ENCODE measurements at regions not wholly inside any gene's neighbourhood (a gene's known extent, or its start where the extent isn't known, plus 50 kb on each side); places are given as distances from the start of the nearest gene placed in this dataset.

- H3K4me3 ChIP-seq, result no peak overlapping the region
- intact Hi-C loops (cut with DNase I), result no loop called here
- no peaks in the 10 kb centered on the region for H3K9me3 ChIP-seq
- no peaks in the 10 kb centered on the region for H3K4me1 ChIP-seq
- H3K36me3 ChIP-seq, result no peaks in the 10 kb centered on the region
- WGBS, result 77% methylated on average over 4 of the region's 4 CpGs
- no peak for TF ChIP-seq CTCF (IDR thresholded peaks at IDR 0.05)
- TF ChIP-seq POLR2A (IDR thresholded peaks at IDR 0.05; ENCODE audit: low read depth), result no peak
- no peak for TF ChIP-seq POLR2AphosphoS5 (IDR thresholded peaks at IDR 0.05)
- TF ChIP-seq EP300 (IDR thresholded peaks at IDR 0.05), result no peak
- H3K27me3 ChIP-seq, result no peaks in the 10 kb centered on the region
- H3K27ac ChIP-seq (replicated peaks in 1 of 4), result no peak overlapping the region
- DNase-seq (ENCODE audit: extremely low spot score), result no peak
Observed at GRCh38 chr18:55124078-55124763, 165.0 kb upstream of the CCDC68 start.

GRCh38 chr18:55123361-55123760 lies 164.1 kb upstream of the CCDC68 start:
- no peak overlapping the region for H3K4me3 ChIP-seq
- no peaks in the 10 kb centered on the region for H3K4me1 ChIP-seq
- H3K27me3 ChIP-seq, result no peaks in the 10 kb centered on the region
- DNase-seq (ENCODE audit: extremely low spot score), result no peak
- intact Hi-C loops (cut with DNase I), result no loop called here
- no peaks in the 10 kb centered on the region for H3K9me3 ChIP-seq
- TF ChIP-seq POLR2A (IDR thresholded peaks at IDR 0.05; ENCODE audit: low read depth) (no peak), CTCF (IDR thresholded peaks at IDR 0.05) (no peak), EP300 (IDR thresholded peaks at IDR 0.05) (no peak), POLR2AphosphoS5 (IDR thresholded peaks at IDR 0.05) (no peak)
- no peaks in the 10 kb centered on the region for H3K36me3 ChIP-seq
- H3K27ac ChIP-seq (replicated peaks in 1 of 4), result no peak overlapping the region

GRCh38 chr18:55121397-55122170 lies 162.3 kb upstream of the CCDC68 start:
- Histone ChIP-seq H3K36me3 (no peaks in the 10 kb centered on the region), H3K27ac (replicated peaks in 1 of 4) (no peak overlapping the region), H3K9me3 (no peaks in the 10 kb centered on the region), H3K4me1 (peaks cover 0 to 9% (median 6%) of the 10 kb centered on the region in 4 donors), H3K27me3 (no peaks in the 10 kb centered on the region), H3K4me3 (no peak overlapping the region)
- TF ChIP-seq EP300 (IDR thresholded peaks at IDR 0.05) (no peak), CTCF (IDR thresholded peaks at IDR 0.05) (no peak), POLR2AphosphoS5 (IDR thresholded peaks at IDR 0.05) (no peak), POLR2A (IDR thresholded peaks at IDR 0.05; ENCODE audit: low read depth) (no peak)
- WGBS, result 93% methylated on average over 10 of the region's 10 CpGs
- intact Hi-C loops (cut with DNase I), result no loop called here
- no peak for DNase-seq (ENCODE audit: extremely low spot score)

- Histone ChIP-seq H3K9me3 (no peaks in the 10 kb centered on the region), H3K27me3 (no peaks in the 10 kb centered on the region), H3K4me3 (no peak overlapping the region), H3K36me3 (no peaks in the 10 kb centered on the region), H3K27ac (replicated peaks in 1 of 4) (no peak overlapping the region), H3K4me1 (peaks cover 0 to 9% (median 6%) of the 10 kb centered on the region in 4 donors)
- intact Hi-C loops (cut with DNase I), result no loop called here
- DNase-seq (ENCODE audit: extremely low spot score), result no peak
- TF ChIP-seq POLR2AphosphoS5 (IDR thresholded peaks at IDR 0.05) (no peak), EP300 (IDR thresholded peaks at IDR 0.05) (no peak), CTCF (IDR thresholded peaks at IDR 0.05) (no peak), POLR2A (IDR thresholded peaks at IDR 0.05; ENCODE audit: low read depth) (no peak)
Observed at GRCh38 chr18:55120896-55121295, 161.6 kb upstream of the CCDC68 start.

Measured in esophagus muscularis mucosa (tissue), 4 donors.